IMR-90 (cell line): ENCODE measurements at regions not wholly inside any gene's neighbourhood (a gene's known extent, or its start where the extent isn't known, plus 50 kb on each side); places are given as distances from the start of the nearest gene placed in this dataset.

ENCODE experiments used
- CTCF ChIP-seq: conservative IDR thresholded peaks from 2 replicates; pipeline ENCODE4 v1.5.1; 2012; ENCODE audit warnings: mild to moderate bottlenecking, low read depth, low read length, improper control_type of control experiment
- FOS ChIP-seq: fragments of 150-350 bp; IDR thresholded peaks from 2 replicates; pipeline ENCODE4 v1.6.1; 2016; ENCODE audit warnings: low read depth, low read length
- RCOR1 ChIP-seq: IDR thresholded peaks from 2 replicates; pipeline ENCODE4 v1.6.1; 2012; ENCODE audit warnings: mild to moderate bottlenecking, low read length, improper control_type of control experiment; ENCODE audit not compliant: insufficient replicate concordance
- RFX5 ChIP-seq: IDR thresholded peaks from 2 replicates; pipeline ENCODE4 v1.8.0; 2012; ENCODE audit warnings: low read depth, mild to moderate bottlenecking, low read length, moderate library complexity

DNA sequence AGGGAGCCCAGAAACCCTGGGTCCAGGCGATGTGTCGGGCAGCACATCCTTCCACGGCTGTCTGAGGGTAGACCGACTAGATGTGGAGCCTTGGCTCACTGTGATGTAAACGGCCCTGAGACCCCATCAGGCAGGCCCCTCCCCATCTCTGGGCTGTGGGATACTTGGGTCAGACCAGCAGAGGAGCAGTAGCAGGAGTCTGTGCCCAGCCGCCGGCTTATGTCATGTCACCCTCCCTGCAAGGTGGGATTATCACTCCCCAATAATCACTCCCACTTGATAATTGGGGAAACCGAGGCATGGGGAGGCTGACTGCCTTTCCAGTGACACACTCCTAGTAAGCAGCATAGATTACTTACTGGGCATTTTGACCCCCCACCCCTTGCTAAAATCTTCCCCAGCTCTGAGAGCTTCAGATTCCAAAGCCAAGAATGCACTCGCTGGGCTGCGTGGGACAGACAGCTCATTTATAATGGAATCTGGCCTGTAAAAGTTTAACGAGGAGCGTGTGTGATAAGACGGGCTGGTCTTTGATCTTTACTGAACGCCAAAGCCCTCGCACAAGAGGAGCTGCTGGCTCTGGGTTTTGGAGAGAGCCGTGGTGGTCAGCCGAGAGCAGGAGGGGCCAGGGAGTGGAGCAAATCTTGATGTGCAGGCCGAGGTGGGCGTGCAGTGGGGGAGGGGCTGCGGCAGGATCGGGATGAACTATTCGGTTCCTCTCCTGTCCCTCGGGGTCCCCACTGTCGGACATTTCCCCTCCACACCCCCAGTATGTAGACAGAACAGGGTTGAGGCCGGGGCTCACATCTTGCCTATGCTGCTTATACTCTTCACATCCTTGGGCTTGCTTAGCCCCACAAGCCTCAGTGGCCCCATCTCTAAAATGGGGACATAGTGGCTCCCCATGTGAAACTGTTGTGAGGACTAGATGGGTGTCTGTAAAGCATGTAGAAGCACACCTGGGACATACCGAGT is 200.0 kb downstream of the GLI2 start:
- TF ChIP-seq RFX5 (no peak), CTCF (no peak), FOS (no peak), RCOR1 (no peak)
